Kidney (tissue), 13 donors: ENCODE measurements at regions not wholly inside any gene's neighbourhood (a gene's known extent, or its start where the extent isn't known, plus 50 kb on each side); places are given as distances from the start of the nearest gene placed in this dataset.

Experiments
- DNase-seq, 5 donors: peaks; one replicate each; pipeline ENCODE4 v3.0.0-alpha.2; 2013 to 2020
- FAIRE-seq: peaks from 2 replicates; lab custom pipeline; 2012; peaks lifted over from hg19 to GRCh38; lab: Jason Lieb, UNC
- H3K27ac ChIP-seq, 2 donors: one replicate each; pipeline ENCODE4 v1.7.0; 2013; ENCODE audit warnings: low read depth in 2 of 2, low read length in 2 of 2, inconsistent platforms in 1 of 2
- H3K27me3 ChIP-seq: one replicate; pipeline ENCODE4 v1.7.1; 2013; ENCODE audit warnings: low read length, inconsistent platforms; ENCODE audit not compliant: control insufficient read depth, insufficient read depth
- H3K36me3 ChIP-seq, 3 donors: one replicate each; pipeline versions ENCODE4 v1.7.0 to v1.7.1; 2013; ENCODE audit warnings: low read length in 3 of 3, control low read depth in 1 of 3, inconsistent platforms in 1 of 3; ENCODE audit not compliant: insufficient read depth in 3 of 3, control insufficient read depth in 2 of 3
- H3K4me1 ChIP-seq, 3 donors: one replicate each; pipeline versions ENCODE4 v1.7.0 to v1.7.1; 2013; ENCODE audit warnings: low read length in 3 of 3, inconsistent platforms in 1 of 3, low read depth in 1 of 3; ENCODE audit not compliant: control insufficient read depth in 2 of 3, insufficient read depth in 2 of 3
- H3K4me3 ChIP-seq, 3 donors: one replicate each; pipeline versions ENCODE4 v1.7.0 to v1.8.1; 2013; ENCODE audit warnings: low read length in 3 of 3, control low read depth in 1 of 3, inconsistent platforms in 1 of 3
- H3K9ac ChIP-seq, 3 donors: one replicate each; pipeline versions ENCODE4 v1.7.0 to v1.7.1; 2013; ENCODE audit warnings: low read length in 3 of 3, control low read depth in 1 of 3, inconsistent platforms in 1 of 3
- H3K9me3 ChIP-seq, 3 donors: one replicate each; pipeline versions ENCODE4 v1.7.0 to v1.7.1; 2013; ENCODE audit warnings: low read length in 3 of 3, control low read depth in 1 of 3, inconsistent platforms in 1 of 3; ENCODE audit not compliant: control insufficient read depth in 2 of 3, insufficient read depth in 1 of 3
- CTCF ChIP-seq: IDR thresholded peaks from 3 replicates; pipeline ENCODE4 v1.5.1; 2012; ENCODE audit warnings: mild to moderate bottlenecking, moderate library complexity, borderline replicate concordance; ENCODE audit not compliant: insufficient read depth; ENCODE audit errors: extremely low read depth
- intact Hi-C: fragments of 100-400 bp; cut with DNase I; formaldehyde crosslinking; loops from one replicate; pipeline ENCODE4 v1.11.1; 2022
- donor health status: control.
- donor health status: control.
- donor health status: control.
- donor health status: control.
- donor health status: control.
- donor health status: DM: yes; HTN: yes; CAD: no.
- donor health status: Normal renal cell carcinoma (clear cell type).

- Histone ChIP-seq H3K4me3 (no peak overlapping the region), H3K4me1 (peaks cover 0 to 15% (median 7%) of the 10 kb centered on the region in 3 donors), H3K9me3 (no peaks in the 10 kb centered on the region), H3K36me3 (no peaks in the 10 kb centered on the region), H3K27ac (no peak overlapping the region), H3K9ac (no peak overlapping the region), H3K27me3 (no peaks in the 10 kb centered on the region)
- TF ChIP-seq CTCF = no peak
- DNase-seq (no peak), FAIRE-seq (no peak)
- intact Hi-C loops = no loop called here
Measured at GRCh38 chr13:24090049-24090448, 70.5 kb upstream of the SPATA13 start.

- H3K36me3 ChIP-seq = no peaks in the 10 kb centered on the region
- no peak for DNase-seq
- no peaks in the 10 kb centered on the region for H3K9me3 ChIP-seq
- H3K9ac ChIP-seq = no peak overlapping the region
- no peak for TF ChIP-seq CTCF
- FAIRE-seq = no peak
- H3K27ac ChIP-seq = no peak overlapping the region
- intact Hi-C loops = no loop called here
- H3K4me3 ChIP-seq = no peak overlapping the region
- H3K4me1 ChIP-seq = peaks cover 0 to 8% (median 3%) of the 10 kb centered on the region in 3 donors
- H3K27me3 ChIP-seq = no peaks in the 10 kb centered on the region
Measured at GRCh38 chr13:24091080-24091479, 69.4 kb upstream of the SPATA13 start.

GRCh38 chr13:24092108-24092507 is 68.4 kb upstream of the SPATA13 start:
- Histone ChIP-seq H3K27ac (no peak overlapping the region), H3K9me3 (no peaks in the 10 kb centered on the region), H3K9ac (no peak overlapping the region), H3K4me3 (no peak overlapping the region), H3K4me1 (peaks cover 0 to 6% (median 3%) of the 10 kb centered on the region in 3 donors), H3K36me3 (no peaks in the 10 kb centered on the region), H3K27me3 (no peaks in the 10 kb centered on the region)
- TF ChIP-seq CTCF = no peak
- FAIRE-seq (no peak), DNase-seq (no peak)
- intact Hi-C loops = no loop called here

- no peaks in the 10 kb centered on the region for H3K27me3 ChIP-seq
- no peak for FAIRE-seq
- no peak overlapping the region for H3K4me3 ChIP-seq
- H3K4me1 ChIP-seq = no peaks in the 10 kb centered on the region
- no peak for DNase-seq
- intact Hi-C loops = no loop called here
- H3K9me3 ChIP-seq = no peaks in the 10 kb centered on the region
- no peaks in the 10 kb centered on the region for H3K36me3 ChIP-seq
- no peak overlapping the region for H3K27ac ChIP-seq
- H3K9ac ChIP-seq = no peak overlapping the region
- no peak for TF ChIP-seq CTCF
Measured at GRCh38 chr13:24093047-24093446, 67.5 kb upstream of the SPATA13 start.
